ENCODE measurements at regions not wholly inside any gene's neighbourhood (a gene's known extent, or its start where the extent isn't known, plus 50 kb on each side); places are given as distances from the start of the nearest gene placed in this dataset.

DNA sequence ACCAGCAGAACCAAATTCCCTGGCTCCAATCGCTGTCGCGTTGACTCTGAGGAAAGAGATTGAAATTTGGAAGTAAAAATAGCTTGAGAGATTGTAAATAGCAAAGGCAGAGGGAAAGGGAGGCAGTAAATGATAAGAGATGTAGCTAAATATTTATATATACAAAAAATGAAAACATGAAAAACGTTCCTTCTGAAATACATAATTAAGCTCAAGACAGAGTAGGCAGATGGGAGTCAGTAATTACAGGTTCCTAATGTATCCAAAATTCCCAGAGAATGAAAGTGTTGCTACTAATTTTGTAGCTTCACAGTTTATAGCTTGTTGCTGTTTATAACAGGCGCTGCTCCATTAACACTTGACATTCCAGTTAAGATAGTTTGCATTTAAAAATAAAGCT, 648.7 kb downstream of the KCNA4 start (continued):
- TF ChIP-seq ELF1 (IDR thresholded peaks at IDR 0.05; ENCODE audit: borderline replicate concordance, low read depth) (no peak), POLR2A (IDR thresholded peaks at IDR 0.05; ENCODE audit: borderline replicate concordance, extremely low read depth, insufficient read depth, insufficient read length) (no peak), RAD21 (IDR thresholded peaks at IDR 0.05; ENCODE audit: low read depth) (no peak)

DNA sequence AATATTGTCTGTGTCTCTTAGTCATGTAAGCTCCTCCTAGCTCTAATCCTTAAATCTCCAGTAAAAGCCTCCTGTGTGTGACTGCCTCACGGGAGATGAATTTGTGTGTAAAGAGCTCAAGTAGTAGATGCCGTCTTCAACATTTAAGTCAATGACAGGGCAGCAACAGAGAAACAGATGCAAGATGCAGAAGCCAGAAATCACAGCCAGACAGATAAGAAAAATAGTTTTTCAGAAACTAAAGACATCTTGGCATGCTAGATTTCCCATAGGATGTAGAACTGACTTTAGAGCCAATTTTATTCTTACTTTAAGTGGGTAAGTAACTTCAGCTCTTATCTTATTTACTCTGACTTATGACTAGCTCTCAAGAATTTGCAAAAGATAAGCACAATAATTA, 652.8 kb downstream of the KCNA4 start:
- ChIA-PET RAD21 (ENCODE audit: low non-redundant PET in 1 of 2, low total read pairs in 2 of 2, uncharacterized antibody in 2 of 2, unreplicated experiment in 2 of 2) (no interaction called here), POLR2A (no interaction called here), CTCF (interaction anchor here (1.5 kb wide), 1 partner anchor 21 kb away, joined by 3 read pairs; no protein-coding TSS in a partner anchor)
- H3K4me1 ChIP-seq (ENCODE audit: control insufficient read depth in 1 of 2, insufficient read depth in 2 of 2, low read length in 2 of 2): no peaks in the 10 kb centered on the region
- no TSS peak for BruUV-seq (replicated peaks)
- no peaks in the 10 kb centered on the region for H3K36me3 ChIP-seq (ENCODE audit: control insufficient read depth in 1 of 2, insufficient read depth in 2 of 2, low read length in 2 of 2)
- no peaks in the 10 kb centered on the region for H3K9me2 ChIP-seq (ENCODE audit: insufficient read depth)
- DNase-seq (ENCODE audit: low read depth, low spot score) (no peak), ATAC-seq (no peak)
- H3K9ac ChIP-seq (ENCODE audit: low read length): no peak overlapping the region
- no peaks in the 10 kb centered on the region for H3K9me3 ChIP-seq (ENCODE audit: control insufficient read depth in 1 of 2, insufficient read depth in 1 of 2, low read depth in 1 of 2, low read length in 2 of 2)
- intact Hi-C loops (cut with micrococcal nuclease): no loop called here
- no peak overlapping the region for H2AFZ ChIP-seq (ENCODE audit: low read depth, low read length, poor library complexity, severe bottlenecking)
- H3K27ac ChIP-seq (ENCODE audit: low read depth, low read length): no peak overlapping the region
- no peaks in the 10 kb centered on the region for H3K27me3 ChIP-seq (ENCODE audit: insufficient read depth, low read length)
- H4K20me1 ChIP-seq (ENCODE audit: insufficient read depth): no peaks in the 10 kb centered on the region
- no peak overlapping the region for H3K4me3 ChIP-seq (replicated peaks in 1 of 2; ENCODE audit: low read depth in 1 of 2, low read length in 2 of 2)
- H3K4me2 ChIP-seq (ENCODE audit: low read length): no peak overlapping the region
- TF ChIP-seq CEBPB (IDR thresholded peaks at IDR 0.05; ENCODE audit: low read depth) (no peak), ZFX (IDR thresholded peaks at IDR 0.05) (no peak), EZH2phosphoT487 (IDR thresholded peaks at IDR 0.05; ENCODE audit: borderline replicate concordance) (no peak), SRF (IDR thresholded peaks at IDR 0.05; ENCODE audit: low read depth) (no peak), POLR2A (IDR thresholded peaks at IDR 0.05; ENCODE audit: borderline replicate concordance, extremely low read depth, insufficient read depth, insufficient read length) (no peak), JUND (IDR thresholded peaks at IDR 0.05) (no peak), ELF1 (IDR thresholded peaks at IDR 0.05; ENCODE audit: borderline replicate concordance, low read depth) (no peak), YY1 (IDR thresholded peaks at IDR 0.05; ENCODE audit: extremely low read depth, insufficient replicate concordance, low read depth, low read length) (no peak), EGR1 (IDR thresholded peaks at IDR 0.05; ENCODE audit: low read depth) (no peak), SIN3A (IDR thresholded peaks at IDR 0.05; ENCODE audit: low read depth) (no peak), EZH2 (IDR thresholded peaks at IDR 0.05) (no peak), ZNF274 (IDR thresholded peaks at IDR 0.05; ENCODE audit: low read depth, low read length) (no peak), POLR2AphosphoS5 (IDR thresholded peaks at IDR 0.05; ENCODE audit: low read depth, low read length) (no peak)
- TF ChIP-seq, protein P1, sequence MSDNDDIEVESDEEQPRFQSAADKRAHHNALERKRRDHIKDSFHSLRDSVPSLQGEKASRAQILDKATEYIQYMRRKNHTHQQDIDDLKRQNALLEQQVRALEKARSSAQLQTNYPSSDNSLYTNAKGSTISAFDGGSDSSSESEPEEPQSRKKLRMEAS (IDR thresholded peaks at IDR 0.05): no peak
- TF ChIP-seq, protein P2, sequence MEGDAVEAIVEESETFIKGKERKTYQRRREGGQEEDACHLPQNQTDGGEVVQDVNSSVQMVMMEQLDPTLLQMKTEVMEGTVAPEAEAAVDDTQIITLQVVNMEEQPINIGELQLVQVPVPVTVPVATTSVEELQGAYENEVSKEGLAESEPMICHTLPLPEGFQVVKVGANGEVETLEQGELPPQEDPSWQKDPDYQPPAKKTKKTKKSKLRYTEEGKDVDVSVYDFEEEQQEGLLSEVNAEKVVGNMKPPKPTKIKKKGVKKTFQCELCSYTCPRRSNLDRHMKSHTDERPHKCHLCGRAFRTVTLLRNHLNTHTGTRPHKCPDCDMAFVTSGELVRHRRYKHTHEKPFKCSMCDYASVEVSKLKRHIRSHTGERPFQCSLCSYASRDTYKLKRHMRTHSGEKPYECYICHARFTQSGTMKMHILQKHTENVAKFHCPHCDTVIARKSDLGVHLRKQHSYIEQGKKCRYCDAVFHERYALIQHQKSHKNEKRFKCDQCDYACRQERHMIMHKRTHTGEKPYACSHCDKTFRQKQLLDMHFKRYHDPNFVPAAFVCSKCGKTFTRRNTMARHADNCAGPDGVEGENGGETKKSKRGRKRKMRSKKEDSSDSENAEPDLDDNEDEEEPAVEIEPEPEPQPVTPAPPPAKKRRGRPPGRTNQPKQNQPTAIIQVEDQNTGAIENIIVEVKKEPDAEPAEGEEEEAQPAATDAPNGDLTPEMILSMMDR (IDR thresholded peaks at IDR 0.05 in 2 of 3, conservative IDR thresholded peaks at IDR 0.05 in 1 of 3; ENCODE audit: borderline replicate concordance in 1 of 3, insufficient read depth in 1 of 3, low read depth in 2 of 3, low read length in 2 of 3): no peak
- TF ChIP-seq, protein P3, sequence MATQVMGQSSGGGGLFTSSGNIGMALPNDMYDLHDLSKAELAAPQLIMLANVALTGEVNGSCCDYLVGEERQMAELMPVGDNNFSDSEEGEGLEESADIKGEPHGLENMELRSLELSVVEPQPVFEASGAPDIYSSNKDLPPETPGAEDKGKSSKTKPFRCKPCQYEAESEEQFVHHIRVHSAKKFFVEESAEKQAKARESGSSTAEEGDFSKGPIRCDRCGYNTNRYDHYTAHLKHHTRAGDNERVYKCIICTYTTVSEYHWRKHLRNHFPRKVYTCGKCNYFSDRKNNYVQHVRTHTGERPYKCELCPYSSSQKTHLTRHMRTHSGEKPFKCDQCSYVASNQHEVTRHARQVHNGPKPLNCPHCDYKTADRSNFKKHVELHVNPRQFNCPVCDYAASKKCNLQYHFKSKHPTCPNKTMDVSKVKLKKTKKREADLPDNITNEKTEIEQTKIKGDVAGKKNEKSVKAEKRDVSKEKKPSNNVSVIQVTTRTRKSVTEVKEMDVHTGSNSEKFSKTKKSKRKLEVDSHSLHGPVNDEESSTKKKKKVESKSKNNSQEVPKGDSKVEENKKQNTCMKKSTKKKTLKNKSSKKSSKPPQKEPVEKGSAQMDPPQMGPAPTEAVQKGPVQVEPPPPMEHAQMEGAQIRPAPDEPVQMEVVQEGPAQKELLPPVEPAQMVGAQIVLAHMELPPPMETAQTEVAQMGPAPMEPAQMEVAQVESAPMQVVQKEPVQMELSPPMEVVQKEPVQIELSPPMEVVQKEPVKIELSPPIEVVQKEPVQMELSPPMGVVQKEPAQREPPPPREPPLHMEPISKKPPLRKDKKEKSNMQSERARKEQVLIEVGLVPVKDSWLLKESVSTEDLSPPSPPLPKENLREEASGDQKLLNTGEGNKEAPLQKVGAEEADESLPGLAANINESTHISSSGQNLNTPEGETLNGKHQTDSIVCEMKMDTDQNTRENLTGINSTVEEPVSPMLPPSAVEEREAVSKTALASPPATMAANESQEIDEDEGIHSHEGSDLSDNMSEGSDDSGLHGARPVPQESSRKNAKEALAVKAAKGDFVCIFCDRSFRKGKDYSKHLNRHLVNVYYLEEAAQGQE (IDR thresholded peaks at IDR 0.05; ENCODE audit: low read depth): no peak
- TF ChIP-seq, protein P4, sequence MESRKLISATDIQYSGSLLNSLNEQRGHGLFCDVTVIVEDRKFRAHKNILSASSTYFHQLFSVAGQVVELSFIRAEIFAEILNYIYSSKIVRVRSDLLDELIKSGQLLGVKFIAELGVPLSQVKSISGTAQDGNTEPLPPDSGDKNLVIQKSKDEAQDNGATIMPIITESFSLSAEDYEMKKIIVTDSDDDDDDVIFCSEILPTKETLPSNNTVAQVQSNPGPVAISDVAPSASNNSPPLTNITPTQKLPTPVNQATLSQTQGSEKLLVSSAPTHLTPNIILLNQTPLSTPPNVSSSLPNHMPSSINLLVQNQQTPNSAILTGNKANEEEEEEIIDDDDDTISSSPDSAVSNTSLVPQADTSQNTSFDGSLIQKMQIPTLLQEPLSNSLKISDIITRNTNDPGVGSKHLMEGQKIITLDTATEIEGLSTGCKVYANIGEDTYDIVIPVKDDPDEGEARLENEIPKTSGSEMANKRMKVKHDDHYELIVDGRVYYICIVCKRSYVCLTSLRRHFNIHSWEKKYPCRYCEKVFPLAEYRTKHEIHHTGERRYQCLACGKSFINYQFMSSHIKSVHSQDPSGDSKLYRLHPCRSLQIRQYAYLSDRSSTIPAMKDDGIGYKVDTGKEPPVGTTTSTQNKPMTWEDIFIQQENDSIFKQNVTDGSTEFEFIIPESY (IDR thresholded peaks at IDR 0.05; ENCODE audit: extremely low read depth, insufficient replicate concordance, low read length): no peak
- no peaks in the 10 kb centered on the region for H3K79me2 ChIP-seq (ENCODE audit: insufficient read depth, low read length)
